Stimulated activated CD4-positive, alpha-beta T cell treated with anti-CD3 and anti-CD28 coated beads, Interleukin-12 subunit alpha, Interleukin-12 subunit beta, amount 100 ng/mL, for 24 hours (primary cell): ENCODE measurements at regions not wholly inside any gene's neighbourhood (a gene's known extent, or its start where the extent isn't known, plus 50 kb on each side); places are given as distances from the start of the nearest gene placed in this dataset.
"Not testable (repeated sequence)": the region's sequence is repeated elsewhere in the genome, so short reads cannot be mapped to it uniquely, and the experiment has no call there.

ENCODE experiments used
- DNase-seq, 2 experiments: peaks; one replicate each; pipeline ENCODE4 v3.0.0-alpha.2; 2020; ENCODE audit warnings: low read depth in 2 of 2

GRCh38 chr6:140276133-140276532 is 901.7 kb upstream of the CITED2 start:
- DNase-seq: no peak

- DNase-seq: no peak
These were observed 901.3 kb upstream of the CITED2 start for GRCh38 chr6:140275725-140276124.

GRCh38 chr6:140274548-140274947 is 900.1 kb upstream of the CITED2 start:
- DNase-seq: no peak

GRCh38 chr6:140271759-140272377 is 897.4 kb upstream of the CITED2 start:
- DNase-seq: no peak

GRCh38 chr6:140269591-140270165 is 895.2 kb upstream of the CITED2 start:
- DNase-seq: no peak

- no peak for DNase-seq
These were observed 890.0 kb upstream of the CITED2 start for GRCh38 chr6:140264431-140264830.

GRCh38 chr6:140258302-140258701 is 883.9 kb upstream of the CITED2 start:
- DNase-seq: not testable (repeated sequence)

- no peak for DNase-seq
These were observed 881.8 kb upstream of the CITED2 start for GRCh38 chr6:140256248-140256647.

GRCh38 chr6:140253096-140253495 is 878.6 kb upstream of the CITED2 start:
- DNase-seq: no peak

- no peak for DNase-seq
These were observed 877.7 kb upstream of the CITED2 start for GRCh38 chr6:140252099-140252498.

- DNase-seq: no peak
These were observed 871.0 kb upstream of the CITED2 start for GRCh38 chr6:140245296-140246040.

GRCh38 chr6:140237251-140237650 is 862.8 kb upstream of the CITED2 start:
- no peak for DNase-seq

GRCh38 chr6:140236732-140237131 is 862.3 kb upstream of the CITED2 start:
- no peak for DNase-seq

- no peak for DNase-seq
These were observed 855.8 kb upstream of the CITED2 start for GRCh38 chr6:140230282-140230681.

- no peak for DNase-seq
These were observed 854.0 kb upstream of the CITED2 start for GRCh38 chr6:140228491-140228890.

GRCh38 chr6:140226637-140227036 is 852.2 kb upstream of the CITED2 start:
- DNase-seq: no peak

- DNase-seq: no peak
These were observed 851.4 kb upstream of the CITED2 start for GRCh38 chr6:140225701-140226436.

GRCh38 chr6:140217283-140217682 is 842.8 kb upstream of the CITED2 start:
- no peak for DNase-seq

- DNase-seq: no peak
These were observed 835.3 kb upstream of the CITED2 start for GRCh38 chr6:140209775-140210174.

- DNase-seq: no peak
These were observed 833.8 kb upstream of the CITED2 start for GRCh38 chr6:140208286-140208685.

GRCh38 chr6:140205795-140206593 is 831.5 kb upstream of the CITED2 start:
- no peak for DNase-seq

GRCh38 chr6:140204154-140204553 is 829.7 kb upstream of the CITED2 start:
- DNase-seq: no peak
